GM12891 (cell line): ENCODE measurements at regions not wholly inside any gene's neighbourhood (a gene's known extent, or its start where the extent isn't known, plus 50 kb on each side); places are given as distances from the start of the nearest gene placed in this dataset.

Experiments
- DNase-seq: peaks from one replicate; pipeline ENCODE4 v3.0.0; 2011; ENCODE audit warnings: low spot score; ENCODE audit not compliant: insufficient read length
- FAIRE-seq: peaks from 2 replicates; lab custom pipeline; 2011; peaks lifted over from hg19 to GRCh38; lab: Jason Lieb, UNC
- PAX5 ChIP-seq: IDR thresholded peaks from 2 replicates; pipeline ENCODE4 v1.6.1; 2011; ENCODE audit warnings: low read length, moderate library complexity, mild to moderate bottlenecking; ENCODE audit not compliant: insufficient read depth, severe bottlenecking
- POLR2A ChIP-seq: IDR thresholded peaks from 2 replicates; pipeline ENCODE4 v1.6.1; 2011; ENCODE audit warnings: low read depth, low read length, control low read depth
- POLR2AphosphoS5 ChIP-seq: IDR thresholded peaks from 2 replicates; pipeline ENCODE4 v1.6.1; 2011; ENCODE audit warnings: low read depth, low read length, control low read depth
- POU2F2 ChIP-seq: IDR thresholded peaks from 2 replicates; pipeline ENCODE4 v1.6.1; 2011; ENCODE audit warnings: low read depth, mild to moderate bottlenecking, control low read depth, low read length, moderate library complexity
- SPI1 ChIP-seq: IDR thresholded peaks from 2 replicates; pipeline ENCODE4 v1.6.1; 2011; ENCODE audit warnings: low read depth, low read length, control low read depth
- TAF1 ChIP-seq: IDR thresholded peaks from 2 replicates; pipeline ENCODE4 v1.6.1; 2011; ENCODE audit warnings: low read depth, low read length, control low read depth

GRCh38 chr6:85186546-85187175 lies 263.2 kb upstream of the NT5E start:
- FAIRE-seq (no peak), DNase-seq (no peak)
- TF ChIP-seq POLR2AphosphoS5 (no peak), SPI1 (no peak), PAX5 (no peak)

- FAIRE-seq (no peak), DNase-seq (no peak)
- TF ChIP-seq POU2F2 (no peak), TAF1 (no peak), SPI1 (no peak), POLR2AphosphoS5 (no peak), PAX5 (no peak), POLR2A (no peak)
Observed at GRCh38 chr6:85185977-85186376, 263.9 kb upstream of the NT5E start.

GRCh38 chr6:85183841-85184240 lies 266.0 kb upstream of the NT5E start:
- FAIRE-seq (no peak), DNase-seq (no peak)
- TF ChIP-seq TAF1 (no peak), POLR2A (no peak), POU2F2 (no peak), SPI1 (no peak), POLR2AphosphoS5 (no peak), PAX5 (no peak)

- TF ChIP-seq TAF1 (no peak), SPI1 (no peak), POLR2AphosphoS5 (no peak), PAX5 (no peak), POLR2A (no peak), POU2F2 (no peak)
- FAIRE-seq (no peak), DNase-seq (no peak)
Observed at GRCh38 chr6:85172705-85173104, 277.2 kb upstream of the NT5E start.

- FAIRE-seq (no peak), DNase-seq (no peak)
- TF ChIP-seq SPI1 = no peak
- TF ChIP-seq POLR2A = no peak
- no peak for TF ChIP-seq POU2F2
- TF ChIP-seq PAX5 = no peak
- TF ChIP-seq TAF1 = no peak
- TF ChIP-seq POLR2AphosphoS5 = no peak
Observed at GRCh38 chr6:85172161-85172560, 277.7 kb upstream of the NT5E start.

GRCh38 chr6:85169189-85169588 lies 280.7 kb upstream of the NT5E start:
- DNase-seq (no peak), FAIRE-seq (no peak)
- no peak for TF ChIP-seq SPI1
- TF ChIP-seq POLR2A = no peak
- no peak for TF ChIP-seq POU2F2
- no peak for TF ChIP-seq PAX5
- TF ChIP-seq POLR2AphosphoS5 = no peak
- no peak for TF ChIP-seq TAF1

GRCh38 chr6:85168146-85168545 lies 281.7 kb upstream of the NT5E start:
- DNase-seq = no peak
- no peak for TF ChIP-seq TAF1
- TF ChIP-seq POU2F2 = no peak
- TF ChIP-seq SPI1 = no peak
- no peak for TF ChIP-seq POLR2AphosphoS5
- TF ChIP-seq POLR2A = no peak
- TF ChIP-seq PAX5 = no peak
- FAIRE-seq = no peak

GRCh38 chr6:85166114-85166741 lies 283.7 kb upstream of the NT5E start:
- FAIRE-seq (no peak), DNase-seq (no peak)
- TF ChIP-seq TAF1 (no peak), POU2F2 (no peak), POLR2A (no peak)

GRCh38 chr6:85163156-85164080 lies 286.5 kb upstream of the NT5E start:
- no peak for TF ChIP-seq POLR2AphosphoS5
- no peak for TF ChIP-seq SPI1
- TF ChIP-seq PAX5 = no peak
- no peak for TF ChIP-seq TAF1
- TF ChIP-seq POU2F2 = no peak
- TF ChIP-seq POLR2A = no peak
- DNase-seq (no peak), FAIRE-seq (no peak)
